Stimulated activated CD4-positive, alpha-beta T cell treated with anti-CD3 and anti-CD28 coated beads, Interleukin-2, amount 100 ng/mL, for 24 hours (primary cell): ENCODE measurements at regions not wholly inside any gene's neighbourhood (a gene's known extent, or its start where the extent isn't known, plus 50 kb on each side); places are given as distances from the start of the nearest gene placed in this dataset.
"Not testable (repeated sequence)": the region's sequence is repeated elsewhere in the genome, so short reads cannot be mapped to it uniquely, and the experiment has no call there.

Source experiments
- DNase-seq, 2 donors: peaks; one replicate each; pipeline ENCODE4 v3.0.0-alpha.2; 2020

GRCh38 chr9:40592406-40592805 lies 536.1 kb downstream of the FOXD4L6 start:
- DNase-seq = not testable (repeated sequence)

- not testable (repeated sequence) for DNase-seq
These were observed 536.6 kb downstream of the FOXD4L6 start for GRCh38 chr9:40591915-40592314.

GRCh38 chr9:40587475-40588195 lies 540.8 kb downstream of the FOXD4L6 start:
- not testable (repeated sequence) for DNase-seq

- DNase-seq = peak in 1 of 2 donors; percentile 9
These were observed 544.4 kb downstream of the FOXD4L6 start for GRCh38 chr9:40584039-40584438.

GRCh38 chr9:40583230-40583629 lies 545.3 kb downstream of the FOXD4L6 start:
- DNase-seq = peak in 1 of 2 donors; percentile 4

GRCh38 chr9:40578908-40579307 lies 549.6 kb downstream of the FOXD4L6 start:
- not testable (repeated sequence) for DNase-seq
